Right lobe of liver (tissue), 4 donors: ENCODE measurements at regions not wholly inside any gene's neighbourhood (a gene's known extent, or its start where the extent isn't known, plus 50 kb on each side); places are given as distances from the start of the nearest gene placed in this dataset.

Source experiments
- POLR2A ChIP-seq: fragments of 450-650 bp; IDR thresholded peaks from one replicate; pipeline ENCODE4 v1.6.1; 2017; ENCODE audit warnings: antibody characterized with exemption, mild to moderate bottlenecking
- TF ChIP-seq, protein P1 (sequence below), 4 donors: fragments of 200-600 bp in 3 of 4; fragments of 450-650 bp in 1 of 4; IDR thresholded peaks; one replicate each; pipeline versions ENCODE4 v1.5.1 to v1.8.0; 2016 to 2022; ENCODE audit warnings: antibody characterized with exemption in 4 of 4, mild to moderate bottlenecking in 2 of 4
- donor health status: DM: no; HTN: no; CAD: no.
- donor health status: DM: no; HTN: no; CAD: no.
- donor health status: DM: no; HTN: yes; CAD: no.

GRCh38 chr1:96309783-96310182, 411.8 kb upstream of the PTBP2 start:
- TF ChIP-seq, protein P1, sequence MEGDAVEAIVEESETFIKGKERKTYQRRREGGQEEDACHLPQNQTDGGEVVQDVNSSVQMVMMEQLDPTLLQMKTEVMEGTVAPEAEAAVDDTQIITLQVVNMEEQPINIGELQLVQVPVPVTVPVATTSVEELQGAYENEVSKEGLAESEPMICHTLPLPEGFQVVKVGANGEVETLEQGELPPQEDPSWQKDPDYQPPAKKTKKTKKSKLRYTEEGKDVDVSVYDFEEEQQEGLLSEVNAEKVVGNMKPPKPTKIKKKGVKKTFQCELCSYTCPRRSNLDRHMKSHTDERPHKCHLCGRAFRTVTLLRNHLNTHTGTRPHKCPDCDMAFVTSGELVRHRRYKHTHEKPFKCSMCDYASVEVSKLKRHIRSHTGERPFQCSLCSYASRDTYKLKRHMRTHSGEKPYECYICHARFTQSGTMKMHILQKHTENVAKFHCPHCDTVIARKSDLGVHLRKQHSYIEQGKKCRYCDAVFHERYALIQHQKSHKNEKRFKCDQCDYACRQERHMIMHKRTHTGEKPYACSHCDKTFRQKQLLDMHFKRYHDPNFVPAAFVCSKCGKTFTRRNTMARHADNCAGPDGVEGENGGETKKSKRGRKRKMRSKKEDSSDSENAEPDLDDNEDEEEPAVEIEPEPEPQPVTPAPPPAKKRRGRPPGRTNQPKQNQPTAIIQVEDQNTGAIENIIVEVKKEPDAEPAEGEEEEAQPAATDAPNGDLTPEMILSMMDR (IDR thresholded peaks at IDR 0.05): no peak
- no peak for TF ChIP-seq POLR2A
